Activated CD8-positive, alpha-beta memory T cell treated with anti-CD3 and anti-CD28 coated beads for 36 hours (primary cell): ENCODE measurements at regions not wholly inside any gene's neighbourhood (a gene's known extent, or its start where the extent isn't known, plus 50 kb on each side); places are given as distances from the start of the nearest gene placed in this dataset.

Experiments
- CTCF ChIA-PET: fragments of 350-600 bp; sonication (Branson Sonifier 250); formaldehyde crosslinking; loops from one replicate; lab custom pipeline; 2021; ENCODE audit warnings: antibody characterized with exemption; lab: Charles Lee
- POLR2A ChIA-PET: fragments of 350-600 bp; sonication (Branson Sonifier 250); formaldehyde crosslinking; loops from one replicate; lab custom pipeline; 2021; ENCODE audit warnings: antibody characterized with exemption; lab: Charles Lee

GRCh38 chr22:47589271-47590250 lies 827.1 kb downstream of the TBC1D22A start:
- CTCF ChIA-PET = no interaction called here
- POLR2A ChIA-PET = no interaction called here

GRCh38 chr22:47588578-47588960 lies 826.1 kb downstream of the TBC1D22A start:
- ChIA-PET POLR2A (no interaction called here), CTCF (no interaction called here)

GRCh38 chr22:47587861-47588577 lies 825.6 kb downstream of the TBC1D22A start:
- POLR2A ChIA-PET = no interaction called here

GRCh38 chr22:47587361-47587760 lies 824.9 kb downstream of the TBC1D22A start:
- POLR2A ChIA-PET = no interaction called here

More at GRCh38 chr22:47587861-47588577, 825.6 kb downstream of the TBC1D22A start:
- CTCF ChIA-PET = no interaction called here

GRCh38 chr22:47586946-47587345 lies 824.5 kb downstream of the TBC1D22A start:
- POLR2A ChIA-PET = no interaction called here
- CTCF ChIA-PET = no interaction called here

More at GRCh38 chr22:47587361-47587760, 824.9 kb downstream of the TBC1D22A start:
- CTCF ChIA-PET = no interaction called here

- ChIA-PET POLR2A (no interaction called here), CTCF (no interaction called here)
Observed at GRCh38 chr22:47586038-47586437, 823.6 kb downstream of the TBC1D22A start.

GRCh38 chr22:47583959-47584562 lies 821.6 kb downstream of the TBC1D22A start:
- CTCF ChIA-PET = no interaction called here

GRCh38 chr22:47582067-47582466 lies 819.6 kb downstream of the TBC1D22A start:
- ChIA-PET POLR2A (no interaction called here), CTCF (no interaction called here)

More at GRCh38 chr22:47583959-47584562, 821.6 kb downstream of the TBC1D22A start:
- POLR2A ChIA-PET = no interaction called here

- ChIA-PET POLR2A (no interaction called here), CTCF (interaction anchor here (0.5 to 0.6 kb wide), 2 partner anchors 54 to 686 kb away, joined by 3 read pairs; no protein-coding TSS in a partner anchor)
Observed at GRCh38 chr22:47580121-47580520, 817.7 kb downstream of the TBC1D22A start.

GRCh38 chr22:47576908-47577307 lies 814.5 kb downstream of the TBC1D22A start:
- ChIA-PET POLR2A (no interaction called here), CTCF (no interaction called here)

GRCh38 chr22:47575291-47575690 lies 812.8 kb downstream of the TBC1D22A start:
- POLR2A ChIA-PET = no interaction called here
- CTCF ChIA-PET = no interaction called here

GRCh38 chr22:47574556-47574955 lies 812.1 kb downstream of the TBC1D22A start:
- CTCF ChIA-PET = no interaction called here
- POLR2A ChIA-PET = no interaction called here

- ChIA-PET CTCF (no interaction called here), POLR2A (no interaction called here)
Observed at GRCh38 chr22:47573141-47573540, 810.7 kb downstream of the TBC1D22A start.

- POLR2A ChIA-PET = no interaction called here
- CTCF ChIA-PET = no interaction called here
Observed at GRCh38 chr22:47572443-47572842, 810.0 kb downstream of the TBC1D22A start.

GRCh38 chr22:47571616-47572015 lies 809.2 kb downstream of the TBC1D22A start:
- POLR2A ChIA-PET = no interaction called here
- CTCF ChIA-PET = no interaction called here

- ChIA-PET POLR2A (no interaction called here), CTCF (no interaction called here)
Observed at GRCh38 chr22:47570851-47571250, 808.4 kb downstream of the TBC1D22A start.

GRCh38 chr22:47570300-47570685 lies 807.8 kb downstream of the TBC1D22A start:
- POLR2A ChIA-PET = no interaction called here
- CTCF ChIA-PET = no interaction called here

GRCh38 chr22:47569389-47570299 lies 807.2 kb downstream of the TBC1D22A start:
- ChIA-PET CTCF (no interaction called here), POLR2A (no interaction called here)

- ChIA-PET POLR2A (no interaction called here), CTCF (no interaction called here)
Observed at GRCh38 chr22:47568700-47569099, 806.2 kb downstream of the TBC1D22A start.
